CD8-positive, alpha-beta memory T cell (primary cell): ENCODE measurements at regions not wholly inside any gene's neighbourhood (a gene's known extent, or its start where the extent isn't known, plus 50 kb on each side); places are given as distances from the start of the nearest gene placed in this dataset.

Experiments
- CTCF ChIA-PET: fragments of 350-600 bp; sonication (Branson Sonifier 250); formaldehyde crosslinking; loops from one replicate; lab custom pipeline; 2021; ENCODE audit warnings: antibody characterized with exemption; lab: Charles Lee
- POLR2A ChIA-PET: fragments of 350-600 bp; sonication (Branson Sonifier 250); formaldehyde crosslinking; loops from one replicate; lab custom pipeline; 2021; ENCODE audit warnings: antibody characterized with exemption; lab: Charles Lee
- DNase-seq, 5 donors: peaks; one replicate each; pipeline versions ENCODE4 v3.0.0 to v3.0.0-alpha.2; 2020 to 2022; ENCODE audit warnings: mixed read lengths in 1 of 5
- H3K27ac ChIP-seq: one replicate; pipeline ENCODE4 v1.7.0; 2013; ENCODE audit warnings: low read depth, mild to moderate bottlenecking, low read length, moderate library complexity
- H3K27me3 ChIP-seq: 2 replicates; pipeline ENCODE4 v1.7.0; 2013; ENCODE audit warnings: low read length, mild to moderate bottlenecking; ENCODE audit not compliant: insufficient read depth, poor library complexity, severe bottlenecking
- H3K36me3 ChIP-seq: 2 replicates; pipeline ENCODE4 v1.7.0; 2013; ENCODE audit warnings: mild to moderate bottlenecking, low read length, moderate library complexity; ENCODE audit not compliant: insufficient read depth
- H3K4me1 ChIP-seq: 2 replicates; pipeline ENCODE4 v1.7.0; 2013; ENCODE audit warnings: mild to moderate bottlenecking, low read length, moderate library complexity; ENCODE audit not compliant: insufficient read depth
- H3K4me3 ChIP-seq: 2 replicates; pipeline ENCODE4 v1.7.0; 2013; ENCODE audit warnings: mild to moderate bottlenecking, low read length
- H3K9me3 ChIP-seq: 2 replicates; pipeline ENCODE4 v1.7.0; 2013; ENCODE audit warnings: mild to moderate bottlenecking, low read length
- H3K27ac Mint-ChIP-seq, 8 donors: one replicate each; pipeline ENCODE4 v1.8.0; 2020 to 2021; ENCODE audit warnings: mixed read lengths in 8 of 8, mild to moderate bottlenecking in 6 of 8, inconsistent platforms in 3 of 8, moderate library complexity in 3 of 8
- H3K27me3 Mint-ChIP-seq, 2 donors: one replicate each; pipeline ENCODE4 v1.8.0; 2020 to 2021; ENCODE audit warnings: mixed read lengths in 2 of 2, mild to moderate bottlenecking in 1 of 2, moderate library complexity in 1 of 2
- H3K36me3 Mint-ChIP-seq, 3 donors: one replicate each; pipeline ENCODE4 v1.8.0; 2020 to 2021; ENCODE audit warnings: mixed read lengths in 3 of 3, inconsistent platforms in 1 of 3, mild to moderate bottlenecking in 1 of 3
- H3K4me1 Mint-ChIP-seq, 3 donors: one replicate each; pipeline ENCODE4 v1.8.0; 2020 to 2021; ENCODE audit warnings: mixed read lengths in 3 of 3, inconsistent platforms in 1 of 3, mild to moderate bottlenecking in 1 of 3
- H3K4me3 Mint-ChIP-seq, 7 donors: one replicate each; pipeline ENCODE4 v1.8.0; 2020 to 2021; ENCODE audit warnings: mixed read lengths in 7 of 7, mild to moderate bottlenecking in 6 of 7, moderate library complexity in 4 of 7, inconsistent platforms in 2 of 7
- H3K9me3 Mint-ChIP-seq, 5 donors: one replicate each; pipeline ENCODE4 v1.8.0; 2020 to 2022; ENCODE audit warnings: mixed read lengths in 5 of 5, mild to moderate bottlenecking in 3 of 5, moderate library complexity in 2 of 5, inconsistent platforms in 1 of 5

DNA sequence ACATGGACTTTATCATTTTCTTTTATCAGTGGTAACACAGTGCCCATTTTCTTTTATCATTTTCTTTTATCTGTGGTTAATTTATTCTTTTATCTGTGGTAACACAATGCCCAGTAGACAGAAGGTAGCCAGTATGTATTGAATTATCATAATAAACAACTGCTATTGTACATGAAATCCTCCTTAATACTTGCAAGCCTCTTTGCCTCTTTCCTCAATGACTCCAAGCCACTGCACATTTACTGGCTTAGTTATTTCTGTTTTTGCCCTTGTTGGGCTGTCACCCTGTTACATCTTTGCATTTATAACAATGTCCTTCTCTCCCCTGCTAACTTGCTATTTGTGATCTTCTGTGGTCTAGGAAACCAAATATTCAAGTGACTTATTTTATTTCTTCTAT lies 345.0 kb downstream of the ATP23 start:
- Mint-ChIP-seq H3K27ac (no peak overlapping the region), H3K9me3 (peaks cover 5 to 12% (median 10%) of the 10 kb centered on the region in 5 donors), H3K4me3 (no peak overlapping the region), H3K27me3 (peaks cover 4 to 14% of the 10 kb centered on the region in 2 donors), H3K36me3 (no peaks in the 10 kb centered on the region), H3K4me1 (no peaks in the 10 kb centered on the region)
- H3K4me1 ChIP-seq: no peaks in the 10 kb centered on the region
- H3K36me3 ChIP-seq: no peaks in the 10 kb centered on the region
- no peak overlapping the region for H3K4me3 ChIP-seq
- H3K27ac ChIP-seq: no peak overlapping the region
- H3K27me3 ChIP-seq: no peaks in the 10 kb centered on the region
- H3K9me3 ChIP-seq: no peaks in the 10 kb centered on the region
- DNase-seq: no peak
- POLR2A ChIA-PET: no interaction called here
- CTCF ChIA-PET: no interaction called here

DNA sequence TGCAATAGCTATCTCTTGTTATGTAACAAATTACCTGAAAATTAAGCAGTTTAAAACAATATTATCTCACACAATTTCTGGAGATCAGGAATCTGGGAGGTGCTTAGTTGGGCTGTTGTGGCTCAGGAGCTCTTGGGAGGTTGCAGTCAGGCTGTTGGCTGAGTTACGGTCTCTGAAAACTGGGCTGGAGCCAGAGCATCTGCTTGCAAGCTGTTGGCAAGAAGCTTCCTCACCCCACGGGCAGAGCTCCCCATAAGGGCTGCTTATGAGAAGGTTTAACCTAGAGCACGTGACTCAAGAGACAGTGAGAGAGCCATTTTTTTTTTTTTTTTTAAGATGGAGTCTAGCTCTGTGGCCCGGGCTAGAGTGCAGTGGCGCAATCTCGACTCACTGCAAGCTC lies 346.8 kb downstream of the ATP23 start:
- ChIA-PET POLR2A (no interaction called here), CTCF (no interaction called here)
- H3K4me3 ChIP-seq: no peak overlapping the region
- H3K27ac ChIP-seq: no peak overlapping the region
- DNase-seq: no peak
- Mint-ChIP-seq H3K27ac (no peak overlapping the region), H3K4me1 (no peaks in the 10 kb centered on the region), H3K36me3 (no peaks in the 10 kb centered on the region), H3K9me3 (peaks cover under 1 to 8% (median 6%) of the 10 kb centered on the region in 5 donors), H3K27me3 (peaks cover 6 to 17% of the 10 kb centered on the region in 2 donors), H3K4me3 (no peak overlapping the region)
- H3K36me3 ChIP-seq: no peaks in the 10 kb centered on the region
- H3K27me3 ChIP-seq: no peaks in the 10 kb centered on the region
- H3K9me3 ChIP-seq: no peaks in the 10 kb centered on the region
- no peaks in the 10 kb centered on the region for H3K4me1 ChIP-seq

GRCh38 chr12:58291106-58291505 lies 349.7 kb downstream of the ATP23 start:
- H3K4me3 Mint-ChIP-seq: no peak overlapping the region
- CTCF ChIA-PET: no interaction called here

DNA sequence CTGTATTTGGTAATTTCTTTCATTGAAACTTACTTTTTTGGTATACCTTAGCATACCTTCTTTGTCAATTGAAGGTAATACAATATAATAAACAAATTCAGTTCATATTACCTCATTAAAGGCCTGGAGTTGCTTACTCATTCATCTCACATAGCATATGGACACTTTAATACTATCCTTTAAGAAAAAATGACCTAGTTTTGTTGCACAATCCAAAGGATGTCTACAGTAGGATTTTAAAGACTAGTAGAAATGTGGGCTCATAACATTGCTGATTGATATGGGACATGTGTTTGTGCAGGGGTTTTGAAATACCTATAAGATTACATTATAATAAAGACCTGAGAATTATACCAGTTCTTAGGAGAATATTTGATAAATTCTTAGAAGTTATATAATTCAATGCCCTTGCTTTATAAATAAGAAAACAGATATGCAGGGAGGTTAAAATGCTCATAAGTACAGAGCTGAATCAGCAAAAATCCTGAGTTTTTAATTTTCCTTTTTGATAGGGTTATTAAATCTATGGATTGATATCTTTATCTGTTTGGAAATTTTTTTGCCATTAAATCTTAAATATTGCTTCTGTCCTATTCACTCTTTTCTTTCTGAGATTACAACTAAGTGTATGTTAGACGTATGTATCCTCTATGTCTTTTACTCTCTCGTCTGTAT lies 352.1 kb downstream of the ATP23 start:
- POLR2A ChIA-PET: no interaction called here
- no peaks in the 10 kb centered on the region for H3K4me1 Mint-ChIP-seq
- Histone ChIP-seq H3K9me3 (no peaks in the 10 kb centered on the region), H3K36me3 (no peaks in the 10 kb centered on the region), H3K4me3 (no peak overlapping the region), H3K27ac (no peak overlapping the region), H3K4me1 (no peaks in the 10 kb centered on the region), H3K27me3 (no peaks in the 10 kb centered on the region)
- H3K36me3 Mint-ChIP-seq: no peaks in the 10 kb centered on the region
- peaks cover 2 to 23% of the 10 kb centered on the region in 2 donors for H3K27me3 Mint-ChIP-seq
- H3K9me3 Mint-ChIP-seq: peaks cover 0 to 2% (median 0%) of the 10 kb centered on the region in 5 donors
- CTCF ChIA-PET: no interaction called here
- H3K4me3 Mint-ChIP-seq: no peak overlapping the region
- no peak overlapping the region for H3K27ac Mint-ChIP-seq
- DNase-seq: no peak

More at GRCh38 chr12:58291106-58291505, 349.7 kb downstream of the ATP23 start:
- no peak overlapping the region for H3K27ac ChIP-seq
- Mint-ChIP-seq H3K36me3 (no peaks in the 10 kb centered on the region), H3K27ac (no peak overlapping the region), H3K27me3 (peaks cover 5 to 24% of the 10 kb centered on the region in 2 donors), H3K4me1 (no peaks in the 10 kb centered on the region), H3K9me3 (peaks cover 0 to 3% (median 0%) of the 10 kb centered on the region in 5 donors)
- POLR2A ChIA-PET: no interaction called here
- H3K4me1 ChIP-seq: no peaks in the 10 kb centered on the region
- DNase-seq: no peak
- no peaks in the 10 kb centered on the region for H3K36me3 ChIP-seq
- no peaks in the 10 kb centered on the region for H3K9me3 ChIP-seq
- no peak overlapping the region for H3K4me3 ChIP-seq
- H3K27me3 ChIP-seq: no peaks in the 10 kb centered on the region

GRCh38 chr12:58295268-58295667 lies 353.9 kb downstream of the ATP23 start:
- no peak overlapping the region for H3K4me3 ChIP-seq
- no peak overlapping the region for H3K4me3 Mint-ChIP-seq
- peaks cover 2 to 15% of the 10 kb centered on the region in 2 donors for H3K27me3 Mint-ChIP-seq
- H3K4me1 ChIP-seq: no peaks in the 10 kb centered on the region
- no peaks in the 10 kb centered on the region for H3K9me3 Mint-ChIP-seq
- no peaks in the 10 kb centered on the region for H3K9me3 ChIP-seq
- no peaks in the 10 kb centered on the region for H3K36me3 ChIP-seq
- no peaks in the 10 kb centered on the region for H3K27me3 ChIP-seq
- H3K36me3 Mint-ChIP-seq: no peaks in the 10 kb centered on the region
- H3K4me1 Mint-ChIP-seq: no peaks in the 10 kb centered on the region
- H3K27ac Mint-ChIP-seq: no peak overlapping the region
- ChIA-PET CTCF (no interaction called here), POLR2A (no interaction called here)
- DNase-seq: no peak
- H3K27ac ChIP-seq: no peak overlapping the region

- Histone ChIP-seq H3K27me3 (no peaks in the 10 kb centered on the region), H3K4me3 (no peak overlapping the region), H3K36me3 (no peaks in the 10 kb centered on the region), H3K27ac (no peak overlapping the region), H3K9me3 (no peaks in the 10 kb centered on the region), H3K4me1 (no peaks in the 10 kb centered on the region)
- Mint-ChIP-seq H3K36me3 (no peaks in the 10 kb centered on the region), H3K4me3 (no peak overlapping the region), H3K27ac (no peak overlapping the region), H3K9me3 (no peaks in the 10 kb centered on the region), H3K4me1 (no peaks in the 10 kb centered on the region), H3K27me3 (peaks cover 1 to 19% of the 10 kb centered on the region in 2 donors)
- no peak for DNase-seq
- CTCF ChIA-PET: no interaction called here
- POLR2A ChIA-PET: no interaction called here
Observed at GRCh38 chr12:58296863-58297262, 355.5 kb downstream of the ATP23 start.

DNA sequence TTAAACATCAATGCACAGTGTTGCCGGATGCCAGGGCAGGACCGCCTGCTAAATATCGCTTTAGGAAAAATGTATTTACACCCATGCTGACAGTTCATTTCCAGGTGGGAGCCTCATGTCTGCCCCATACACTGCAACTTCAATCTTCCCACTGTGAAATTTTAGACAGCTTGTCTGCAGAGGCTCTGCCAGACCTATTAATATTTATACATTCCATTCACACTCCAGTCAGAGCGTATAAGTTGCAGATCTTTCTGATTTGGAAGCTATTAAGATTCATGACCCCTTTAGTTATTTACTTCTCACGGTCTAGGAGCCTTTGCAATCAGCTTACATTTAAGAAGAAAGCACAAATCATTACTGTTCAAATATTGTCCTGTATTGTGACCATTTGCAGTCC lies 357.4 kb downstream of the ATP23 start:
- H3K9me3 ChIP-seq: no peaks in the 10 kb centered on the region
- Mint-ChIP-seq H3K27ac (no peak overlapping the region), H3K4me1 (no peaks in the 10 kb centered on the region), H3K9me3 (no peaks in the 10 kb centered on the region), H3K4me3 (no peak overlapping the region), H3K36me3 (no peaks in the 10 kb centered on the region), H3K27me3 (peaks cover 0 to 17% of the 10 kb centered on the region in 2 donors)
- H3K4me1 ChIP-seq: no peaks in the 10 kb centered on the region
- no peaks in the 10 kb centered on the region for H3K36me3 ChIP-seq
- POLR2A ChIA-PET: no interaction called here
- DNase-seq: no peak
- CTCF ChIA-PET: no interaction called here
- no peak overlapping the region for H3K27ac ChIP-seq
- H3K27me3 ChIP-seq: no peaks in the 10 kb centered on the region
- H3K4me3 ChIP-seq: no peak overlapping the region

- ChIA-PET CTCF (no interaction called here), POLR2A (no interaction called here)
- no peaks in the 10 kb centered on the region for H3K4me1 Mint-ChIP-seq
Observed at GRCh38 chr12:58299371-58299770, 358.0 kb downstream of the ATP23 start.

More at GRCh38 chr12:58299371-58299770, 358.0 kb downstream of the ATP23 start:
- H3K36me3 ChIP-seq: no peaks in the 10 kb centered on the region
- H3K4me3 Mint-ChIP-seq: no peak overlapping the region
- H3K4me1 ChIP-seq: no peaks in the 10 kb centered on the region
- no peak overlapping the region for H3K4me3 ChIP-seq
- H3K27ac Mint-ChIP-seq: no peak overlapping the region
- no peak for DNase-seq
- H3K27me3 Mint-ChIP-seq: peaks cover 0 to 17% of the 10 kb centered on the region in 2 donors
- H3K9me3 ChIP-seq: no peaks in the 10 kb centered on the region
- no peaks in the 10 kb centered on the region for H3K9me3 Mint-ChIP-seq
- no peaks in the 10 kb centered on the region for H3K27me3 ChIP-seq
- H3K27ac ChIP-seq: no peak overlapping the region
- H3K36me3 Mint-ChIP-seq: no peaks in the 10 kb centered on the region
